SK-N-MC (cell line): ENCODE measurements at regions not wholly inside any gene's neighbourhood (a gene's known extent, or its start where the extent isn't known, plus 50 kb on each side); places are given as distances from the start of the nearest gene placed in this dataset.

Experiments
- EZH2 ChIP-seq: fragments of 200-600 bp; sonication (generic); IDR thresholded peaks from one replicate; pipeline ENCODE4 v1.6.1; 2017; ENCODE audit warnings: antibody characterized with exemption
- POLR2AphosphoS5 ChIP-seq: IDR thresholded peaks from 2 replicates; pipeline ENCODE4 v1.6.1; 2012; ENCODE audit warnings: mild to moderate bottlenecking, low read depth, low read length, borderline replicate concordance

DNA sequence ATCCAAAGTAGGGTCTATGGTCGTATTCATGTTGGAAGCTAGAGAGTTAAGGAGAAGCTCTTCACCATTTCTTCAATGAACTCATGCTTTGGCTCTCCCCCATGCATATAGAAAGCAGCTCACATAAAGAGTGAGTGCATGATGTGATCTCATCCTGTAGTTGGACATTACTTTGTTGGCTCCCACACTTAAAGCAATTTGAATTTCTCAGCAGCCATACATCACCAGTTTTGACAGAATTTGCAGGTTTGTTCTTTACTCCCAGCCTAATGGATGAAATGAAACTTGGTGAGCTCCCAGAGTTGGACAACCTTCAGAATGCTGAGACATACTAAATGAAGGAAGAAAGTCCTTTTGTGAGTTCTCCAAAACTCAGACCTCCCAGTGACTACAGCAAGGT is 613.5 kb downstream of the IQCM start:
- TF ChIP-seq EZH2 (no peak), POLR2AphosphoS5 (no peak)
